Psoas muscle (tissue), 7 donors: ENCODE measurements at regions not wholly inside any gene's neighbourhood (a gene's known extent, or its start where the extent isn't known, plus 50 kb on each side); places are given as distances from the start of the nearest gene placed in this dataset.
"Not testable (repeated sequence)": the region's sequence is repeated elsewhere in the genome, so short reads cannot be mapped to it uniquely, and the experiment has no call there.

Source experiments
- ATAC-seq, 4 donors: fragments of 200-7000 bp; cut with Tn5 transposase; one replicate each; pipeline ENCODE4 v1.9.1; 2020; ENCODE audit warnings: moderate library complexity in 3 of 4, mild to moderate bottlenecking in 2 of 4
- DNase-seq, 2 donors: peaks; one replicate each; pipeline ENCODE4 v3.0.0-alpha.2; 2020
- H3K27ac ChIP-seq: fragments of 200-600 bp; one replicate; pipeline ENCODE4 v1.8.0; 2022
- H3K27me3 ChIP-seq, 3 donors: fragments of 200-600 bp in 1 of 3; one replicate each; pipeline versions ENCODE4 v1.6.1 to v1.8.0; 2013 to 2022; ENCODE audit warnings: low read length in 2 of 3, mild to moderate bottlenecking in 2 of 3, moderate library complexity in 1 of 3; ENCODE audit not compliant: insufficient read depth in 3 of 3
- H3K36me3 ChIP-seq, 2 donors: fragments of 200-600 bp in 1 of 2; one replicate each; pipeline versions ENCODE4 v1.6.1 to v1.8.0; 2013 to 2022; ENCODE audit warnings: low read depth in 1 of 2, mild to moderate bottlenecking in 1 of 2, moderate library complexity in 1 of 2; ENCODE audit not compliant: insufficient read depth in 1 of 2
- H3K4me1 ChIP-seq: fragments of 200-600 bp; one replicate; pipeline ENCODE4 v1.8.0; 2022
- H3K4me3 ChIP-seq: fragments of 200-600 bp; one replicate; pipeline ENCODE4 v1.8.0; 2022; ENCODE audit warnings: mild to moderate bottlenecking
- H3K9me3 ChIP-seq: fragments of 200-600 bp; one replicate; pipeline ENCODE4 v1.8.0; 2022
- WGBS, 3 donors: extraction: QIAGEN DNeasy Blood & Tissue Kit; methylation state at CpG; one replicate each; pipeline versions ENCODE4 v1.1.6 to v1.1.7; 2013; 5-methylcytosine and 5-hydroxymethylcytosine counted together
- intact Hi-C, 2 donors: fragments of 100-400 bp; cut with DNase I; formaldehyde crosslinking; loops; one replicate each; pipeline versions ENCODE4 v1.11.0 to v1.14.2; 2022
- TF ChIP-seq, protein P1 (sequence below): fragments of 200-600 bp; IDR thresholded peaks from one replicate; pipeline ENCODE4 v1.8.0; 2022; ENCODE audit warnings: antibody characterized with exemption
- donor health status: healthy with polysubstance abuse.
- donor health status: DM: no; HTN: no; CAD: no; lungs with moderate emphysema.
- donor health status: Bipolar disorder and iron deficiency.
- donor health status: healthy.
- donor health status: DM: yes; HTN: yes; CAD: no.
- donor health status: DM: no; HTN: no; CAD: no.
- donor health status: DM: yes; HTN: yes; CAD: no.

GRCh38 chr1:184193451-184193850 lies 141.9 kb downstream of the TSEN15 start:
- no peaks in the 10 kb centered on the region for H3K36me3 ChIP-seq
- H3K27me3 ChIP-seq: peaks cover 0 to 4% (median 0%) of the 10 kb centered on the region in 3 donors
- no peak overlapping the region for H3K27ac ChIP-seq
- H3K4me1 ChIP-seq: no peaks in the 10 kb centered on the region
- 72 to 82% (median 76%) methylated on average over 1 of the region's 1 CpG for WGBS, 3 donors
- DNase-seq (no peak), ATAC-seq (no peak)
- H3K9me3 ChIP-seq: no peaks in the 10 kb centered on the region
- intact Hi-C loops: no loop called here
- no peak overlapping the region for H3K4me3 ChIP-seq
- TF ChIP-seq, protein P1, sequence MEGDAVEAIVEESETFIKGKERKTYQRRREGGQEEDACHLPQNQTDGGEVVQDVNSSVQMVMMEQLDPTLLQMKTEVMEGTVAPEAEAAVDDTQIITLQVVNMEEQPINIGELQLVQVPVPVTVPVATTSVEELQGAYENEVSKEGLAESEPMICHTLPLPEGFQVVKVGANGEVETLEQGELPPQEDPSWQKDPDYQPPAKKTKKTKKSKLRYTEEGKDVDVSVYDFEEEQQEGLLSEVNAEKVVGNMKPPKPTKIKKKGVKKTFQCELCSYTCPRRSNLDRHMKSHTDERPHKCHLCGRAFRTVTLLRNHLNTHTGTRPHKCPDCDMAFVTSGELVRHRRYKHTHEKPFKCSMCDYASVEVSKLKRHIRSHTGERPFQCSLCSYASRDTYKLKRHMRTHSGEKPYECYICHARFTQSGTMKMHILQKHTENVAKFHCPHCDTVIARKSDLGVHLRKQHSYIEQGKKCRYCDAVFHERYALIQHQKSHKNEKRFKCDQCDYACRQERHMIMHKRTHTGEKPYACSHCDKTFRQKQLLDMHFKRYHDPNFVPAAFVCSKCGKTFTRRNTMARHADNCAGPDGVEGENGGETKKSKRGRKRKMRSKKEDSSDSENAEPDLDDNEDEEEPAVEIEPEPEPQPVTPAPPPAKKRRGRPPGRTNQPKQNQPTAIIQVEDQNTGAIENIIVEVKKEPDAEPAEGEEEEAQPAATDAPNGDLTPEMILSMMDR: no peak

GRCh38 chr1:184194236-184194635 lies 142.7 kb downstream of the TSEN15 start:
- WGBS, 3 donors: 88 to 93% (median 92%) methylated on average over 2 of the region's 2 CpGs
- intact Hi-C loops: no loop called here

DNA sequence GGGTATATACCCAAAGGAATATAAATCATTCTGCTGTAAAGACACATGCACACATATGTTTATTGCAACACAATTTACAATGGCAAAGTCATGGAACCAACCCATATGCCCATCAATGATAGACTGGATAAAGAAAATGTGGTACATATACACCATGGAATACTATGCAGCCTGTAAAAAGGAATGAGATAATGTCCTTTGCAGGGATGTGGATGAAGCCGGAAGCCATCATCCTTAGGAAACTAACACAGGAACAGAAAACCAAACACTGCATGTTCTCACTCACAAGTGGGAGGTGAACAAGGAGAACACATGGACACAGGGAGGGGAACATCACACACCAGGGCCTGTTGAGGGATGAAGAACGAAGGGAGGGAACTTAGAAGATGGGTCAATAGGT lies 144.2 kb downstream of the TSEN15 start:
- intact Hi-C loops, H3K4me1 ChIP-seq, H3K9me3 ChIP-seq, ATAC-seq, H3K27me3 ChIP-seq, H3K36me3 ChIP-seq, DNase-seq, H3K27ac ChIP-seq, H3K4me3 ChIP-seq: not testable (repeated sequence)
- 87 to 98% (median 95%) methylated on average over 2 of the region's 2 CpGs for WGBS, 3 donors

More at GRCh38 chr1:184194236-184194635, 142.7 kb downstream of the TSEN15 start:
- Histone ChIP-seq H3K27me3 (peaks cover 0 to 4% (median 0%) of the 10 kb centered on the region in 3 donors), H3K4me1 (no peaks in the 10 kb centered on the region), H3K36me3 (no peaks in the 10 kb centered on the region), H3K27ac (no peak overlapping the region), H3K9me3 (no peaks in the 10 kb centered on the region), H3K4me3 (no peak overlapping the region)
- TF ChIP-seq, protein P1: no peak
- DNase-seq: no peak
- ATAC-seq: no peak

DNA sequence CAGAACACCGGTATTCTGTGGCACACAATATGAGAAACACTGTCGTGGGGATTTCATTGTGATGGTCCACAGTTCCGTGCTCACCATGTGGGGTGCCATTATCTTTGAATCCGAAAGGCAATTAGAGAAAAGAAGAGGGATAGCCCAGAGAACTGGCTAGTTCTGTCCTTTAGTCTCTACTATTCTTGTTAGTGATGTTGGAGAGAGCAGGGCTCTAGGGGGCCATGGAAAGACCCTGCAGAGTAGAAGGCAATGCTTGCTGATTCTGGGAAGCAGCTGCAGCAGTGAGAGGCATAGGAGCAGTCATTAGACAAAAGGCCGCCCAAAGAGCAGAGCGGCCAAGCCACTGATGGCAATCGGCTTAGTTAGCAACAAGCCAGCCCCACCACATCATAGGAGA lies 146.3 kb downstream of the TSEN15 start:
- WGBS, 3 donors: 84 to 90% (median 88%) methylated on average over 7 of the region's 7 CpGs

DNA sequence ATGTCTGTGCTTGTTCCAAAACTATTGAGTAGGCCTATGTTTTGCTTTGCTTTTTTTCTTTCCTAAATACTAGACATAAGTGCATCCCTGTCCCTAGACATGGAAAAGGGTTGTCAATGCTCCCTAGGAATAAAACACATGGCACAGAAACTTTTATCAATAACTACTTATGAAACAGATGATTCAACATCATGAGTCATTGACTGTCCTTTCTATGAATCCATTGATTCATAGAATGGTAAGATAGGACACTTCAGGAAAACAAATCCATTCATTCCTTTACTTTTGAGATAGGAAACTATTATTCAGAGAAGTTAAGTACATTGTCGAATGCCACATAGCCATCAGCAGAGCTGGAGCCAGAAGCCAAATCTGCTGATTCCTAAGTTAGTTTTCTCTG lies 147.5 kb downstream of the TSEN15 start:
- Histone ChIP-seq H3K27me3 (no peaks in the 10 kb centered on the region), H3K27ac (no peak overlapping the region), H3K4me3 (no peak overlapping the region), H3K36me3 (no peaks in the 10 kb centered on the region), H3K4me1 (no peaks in the 10 kb centered on the region), H3K9me3 (no peaks in the 10 kb centered on the region)
- DNase-seq: no peak
- 97 to 100% (median 98%) methylated on average over 1 of the region's 1 CpG for WGBS, 3 donors
- TF ChIP-seq, protein P1: no peak
- ATAC-seq: no peak
- intact Hi-C loops: no loop called here

More for the DNA sequence above, 146.3 kb downstream of the TSEN15 start:
- ATAC-seq (no peak), DNase-seq (no peak)
- Histone ChIP-seq H3K27ac (no peak overlapping the region), H3K4me1 (no peaks in the 10 kb centered on the region), H3K4me3 (no peak overlapping the region), H3K27me3 (no peaks in the 10 kb centered on the region), H3K9me3 (no peaks in the 10 kb centered on the region), H3K36me3 (no peaks in the 10 kb centered on the region)
- TF ChIP-seq, protein P1: no peak
- intact Hi-C loops: no loop called here
